Esophagus muscularis mucosa (tissue), 4 donors: ENCODE measurements at regions not wholly inside any gene's neighbourhood (a gene's known extent, or its start where the extent isn't known, plus 50 kb on each side); places are given as distances from the start of the nearest gene placed in this dataset.

Experiments used
- DNase-seq: peaks from one replicate; pipeline ENCODE4 v3.0.0-alpha.2; 2017; ENCODE audit errors: extremely low spot score
- H3K27ac ChIP-seq, 4 donors: fragments of 200-600 bp; sonication (generic); replicated peaks in 1 of 4; 1 replicate in 3 of 4; 2 replicates in 1 of 4; pipeline ENCODE4 v1.5.1; 2016 to 2019; ENCODE audit warnings: mild to moderate bottlenecking in 1 of 4
- H3K27me3 ChIP-seq, 4 donors: fragments of 200-600 bp; sonication (generic); one replicate each; pipeline versions ENCODE4 v1.5.1 to v1.6.0; 2016 to 2019
- H3K36me3 ChIP-seq, 4 donors: fragments of 200-600 bp; sonication (generic); one replicate each; pipeline ENCODE4 v1.5.1; 2016 to 2019
- H3K4me1 ChIP-seq, 4 donors: fragments of 200-600 bp; sonication (generic); one replicate each; pipeline ENCODE4 v1.5.1; 2016 to 2019
- H3K4me3 ChIP-seq, 4 donors: fragments of 200-600 bp; sonication (generic); 1 replicate in 2 of 4; 2 replicates in 2 of 4; pipeline ENCODE4 v1.5.1; 2016 to 2019; ENCODE audit warnings: mild to moderate bottlenecking in 4 of 4, moderate library complexity in 1 of 4
- H3K9me3 ChIP-seq, 4 donors: fragments of 200-600 bp; sonication (generic); 1 replicate in 3 of 4; 2 replicates in 1 of 4; pipeline ENCODE4 v1.5.1; 2016 to 2019
- CTCF ChIP-seq, 3 experiments: fragments of 200-600 bp in 2 of 3; fragments of 450-650 bp in 1 of 3; sonication (generic) in 2 of 3; IDR thresholded peaks; one replicate each; pipeline ENCODE4 v1.5.1; 2017 to 2019; ENCODE audit warnings: antibody characterized with exemption in 3 of 3, mild to moderate bottlenecking in 2 of 3, moderate library complexity in 1 of 3
- EP300 ChIP-seq: sonication (generic); formaldehyde crosslinking; IDR thresholded peaks from one replicate; pipeline ENCODE4 v1.6.1; 2017; ENCODE audit warnings: antibody characterized with exemption
- POLR2A ChIP-seq: fragments of 450-650 bp; IDR thresholded peaks from one replicate; pipeline ENCODE4 v1.6.1; 2017; ENCODE audit warnings: antibody characterized with exemption, moderate library complexity, mild to moderate bottlenecking, low read depth
- POLR2AphosphoS5 ChIP-seq, 2 donors: sonication (generic); formaldehyde crosslinking; IDR thresholded peaks; one replicate each; pipeline ENCODE4 v1.6.1; 2017; ENCODE audit warnings: antibody characterized with exemption in 2 of 2
- WGBS: methylation state at CpG from one replicate; pipeline ENCODE4 v1.1.5; 2018; 5-methylcytosine and 5-hydroxymethylcytosine counted together
- intact Hi-C: fragments of 100-400 bp; cut with DNase I; formaldehyde crosslinking; loops from one replicate; pipeline ENCODE4 v1.15.1; 2023

- 81% methylated on average over 8 of the region's 10 CpGs for WGBS
- H3K9me3 ChIP-seq = no peaks in the 10 kb centered on the region
- H3K4me1 ChIP-seq = peaks cover 0 to 9% (median 7%) of the 10 kb centered on the region in 4 donors
- no peak overlapping the region for H3K27ac ChIP-seq
- intact Hi-C loops = no loop called here
- H3K27me3 ChIP-seq = peaks cover 0 to 12% (median 0%) of the 10 kb centered on the region in 4 donors
- H3K4me3 ChIP-seq = no peak overlapping the region
- DNase-seq = no peak
- no peak for TF ChIP-seq POLR2A
- TF ChIP-seq EP300 = no peak
- no peak for TF ChIP-seq POLR2AphosphoS5 (IDR thresholded peaks at IDR 0.05)
- TF ChIP-seq CTCF (IDR thresholded peaks at IDR 0.05) = no peak
- H3K36me3 ChIP-seq = no peaks in the 10 kb centered on the region
Measured at GRCh38 chr7:93040355-93040754, 77.4 kb downstream of the SAMD9 start.

GRCh38 chr7:93039786-93040185 lies 78.0 kb downstream of the SAMD9 start:
- 63% methylated on average over 1 of the region's 3 CpGs for WGBS
- intact Hi-C loops = no loop called here
- Histone ChIP-seq H3K9me3 (no peaks in the 10 kb centered on the region), H3K4me1 (peaks cover 0 to 9% (median 7%) of the 10 kb centered on the region in 4 donors), H3K36me3 (no peaks in the 10 kb centered on the region), H3K27ac (no peak overlapping the region), H3K27me3 (peaks cover 0 to 12% (median 0%) of the 10 kb centered on the region in 4 donors), H3K4me3 (no peak overlapping the region)
- DNase-seq = no peak
- TF ChIP-seq POLR2AphosphoS5 (IDR thresholded peaks at IDR 0.05) (no peak), CTCF (IDR thresholded peaks at IDR 0.05) (no peak), EP300 (no peak), POLR2A (no peak)

- TF ChIP-seq EP300 (no peak), CTCF (IDR thresholded peaks at IDR 0.05) (no peak), POLR2A (no peak), POLR2AphosphoS5 (IDR thresholded peaks at IDR 0.05) (no peak)
- peaks cover 0 to 12% (median 0%) of the 10 kb centered on the region in 4 donors for H3K27me3 ChIP-seq
- no peak overlapping the region for H3K4me3 ChIP-seq
- no peaks in the 10 kb centered on the region for H3K9me3 ChIP-seq
- WGBS = 100% methylated on average over 2 of the region's 3 CpGs
- H3K36me3 ChIP-seq = no peaks in the 10 kb centered on the region
- no peak for DNase-seq
- no peak overlapping the region for H3K27ac ChIP-seq
- intact Hi-C loops = no loop called here
- H3K4me1 ChIP-seq = peaks cover 0 to 9% (median 7%) of the 10 kb centered on the region in 4 donors
Measured at GRCh38 chr7:93039282-93039681, 78.5 kb downstream of the SAMD9 start.

- intact Hi-C loops = no loop called here
- no peaks in the 10 kb centered on the region for H3K36me3 ChIP-seq
- H3K4me1 ChIP-seq = no peaks in the 10 kb centered on the region
- TF ChIP-seq POLR2A (no peak), POLR2AphosphoS5 (IDR thresholded peaks at IDR 0.05) (no peak), EP300 (no peak), CTCF (IDR thresholded peaks at IDR 0.05) (no peak)
- H3K4me3 ChIP-seq = no peak overlapping the region
- H3K9me3 ChIP-seq = no peaks in the 10 kb centered on the region
- no peak for DNase-seq
- WGBS = 35% methylated on average over 2 of the region's 2 CpGs
- H3K27ac ChIP-seq = no peak overlapping the region
- peaks cover 0 to 12% (median 0%) of the 10 kb centered on the region in 4 donors for H3K27me3 ChIP-seq
Measured at GRCh38 chr7:93036807-93037206, 81.0 kb downstream of the SAMD9 start.

- no peaks in the 10 kb centered on the region for H3K9me3 ChIP-seq
- H3K27ac ChIP-seq = no peak overlapping the region
- 73% methylated on average over 1 of the region's 1 CpG for WGBS
- H3K27me3 ChIP-seq = peaks cover 0 to 12% (median 0%) of the 10 kb centered on the region in 4 donors
- no peak for DNase-seq
- no peaks in the 10 kb centered on the region for H3K36me3 ChIP-seq
- no peaks in the 10 kb centered on the region for H3K4me1 ChIP-seq
- TF ChIP-seq POLR2A (no peak), CTCF (IDR thresholded peaks at IDR 0.05) (no peak), EP300 (no peak), POLR2AphosphoS5 (IDR thresholded peaks at IDR 0.05) (no peak)
- intact Hi-C loops = no loop called here
- no peak overlapping the region for H3K4me3 ChIP-seq
Measured at GRCh38 chr7:93036149-93036640, 81.6 kb downstream of the SAMD9 start.
